ENCODE measurements at regions not wholly inside any gene's neighbourhood (a gene's known extent, or its start where the extent isn't known, plus 50 kb on each side); places are given as distances from the start of the nearest gene placed in this dataset.
"Not testable (repeated sequence)": the region's sequence is repeated elsewhere in the genome, so short reads cannot be mapped to it uniquely, and the experiment has no call there.

DNA sequence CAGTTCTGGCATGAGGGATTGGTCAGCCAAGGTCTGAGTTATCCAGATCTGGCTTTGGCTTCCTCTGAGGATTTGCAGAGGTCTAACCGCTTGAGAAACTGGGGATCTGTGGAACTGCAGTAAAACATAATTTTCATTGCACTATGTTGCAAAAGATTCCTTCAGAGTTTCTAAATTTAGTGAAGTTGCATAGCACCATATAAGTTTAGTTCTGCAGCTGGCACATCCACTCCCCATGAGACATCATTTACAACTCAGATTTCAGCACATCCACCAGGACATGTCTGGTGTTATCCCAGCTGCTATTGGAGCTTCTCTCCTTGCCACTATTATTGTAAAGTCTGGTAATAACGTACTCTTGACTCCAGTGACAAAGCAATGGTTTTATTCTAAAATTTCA, 181.5 kb downstream of the CWF19L2 start:
- DNase-seq (ENCODE audit: extremely low read depth in 1 of 11, low read depth in 9 of 11, low spot score in 4 of 11), result no peak

GRCh38 chr11:107275632-107276031, 182.0 kb downstream of the CWF19L2 start:
- DNase-seq (ENCODE audit: extremely low read depth in 1 of 11, low read depth in 9 of 11, low spot score in 4 of 11), result no peak

GRCh38 chr11:107274138-107274537, 183.5 kb downstream of the CWF19L2 start:
- no peak for DNase-seq (ENCODE audit: extremely low read depth in 1 of 11, low read depth in 9 of 11, low spot score in 4 of 11)

DNA sequence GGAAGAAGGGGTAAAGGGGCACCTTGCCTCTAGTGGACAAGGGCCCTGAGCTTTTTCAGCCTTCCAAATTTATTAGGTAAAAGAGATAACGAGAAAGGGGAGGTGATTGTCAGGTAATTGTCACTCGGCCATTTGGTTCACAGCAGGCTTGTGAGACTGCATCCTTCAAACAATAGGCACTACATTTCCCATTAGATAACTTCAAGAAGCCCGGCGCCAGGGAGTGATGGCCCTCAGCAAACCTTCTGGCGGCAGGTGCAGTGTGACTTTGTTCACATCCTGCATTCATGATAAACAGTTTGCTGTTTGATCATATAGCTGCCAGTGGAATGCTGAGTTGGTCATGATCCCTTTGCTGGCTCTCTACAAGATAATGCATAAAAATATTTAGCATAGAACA, 185.1 kb downstream of the CWF19L2 start:
- no peak for DNase-seq (ENCODE audit: extremely low read depth in 1 of 11, low read depth in 9 of 11, low spot score in 4 of 11)

DNA sequence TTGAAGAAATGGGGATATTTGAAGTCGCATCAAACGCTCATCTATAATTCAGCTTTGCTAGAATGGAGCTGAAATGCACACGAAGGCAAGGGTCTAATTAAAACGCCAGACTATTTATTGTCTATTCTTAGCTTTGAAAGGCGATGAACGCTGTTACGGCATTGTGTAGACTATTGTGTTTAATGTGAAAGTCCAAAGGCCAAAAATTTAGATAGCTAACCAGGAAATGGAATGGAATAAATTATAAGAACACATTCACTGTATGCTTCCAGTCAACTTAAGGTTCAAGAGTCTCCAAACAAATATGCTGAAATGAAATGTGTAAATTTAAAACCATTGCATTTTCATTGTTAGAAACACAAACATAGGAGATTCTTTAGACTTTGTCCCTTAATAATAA, 186.2 kb downstream of the CWF19L2 start:
- DNase-seq (ENCODE audit: extremely low read depth in 1 of 11, low read depth in 9 of 11, low spot score in 4 of 11), result no peak

- no peak for DNase-seq (ENCODE audit: extremely low read depth in 1 of 11, low read depth in 9 of 11, low spot score in 4 of 11)
Measured at GRCh38 chr11:107268977-107269376, 188.6 kb downstream of the CWF19L2 start.

- no peak for DNase-seq (ENCODE audit: extremely low read depth in 1 of 11, low read depth in 9 of 11, low spot score in 4 of 11)
Measured at GRCh38 chr11:107266455-107266854, 191.2 kb downstream of the CWF19L2 start.

- no peak for DNase-seq (ENCODE audit: extremely low read depth in 1 of 11, low read depth in 9 of 11, low spot score in 4 of 11)
Measured at GRCh38 chr11:107265591-107266121, 192.0 kb downstream of the CWF19L2 start.

GRCh38 chr11:107263844-107264563, 193.6 kb downstream of the CWF19L2 start:
- no peak for DNase-seq (ENCODE audit: extremely low read depth in 1 of 11, low read depth in 9 of 11, low spot score in 4 of 11)

GRCh38 chr11:107259811-107260221, 197.8 kb downstream of the CWF19L2 start:
- peak in 1 of 11 donors; percentile 8 for DNase-seq (ENCODE audit: extremely low read depth in 1 of 11, low read depth in 9 of 11, low spot score in 4 of 11)

DNA sequence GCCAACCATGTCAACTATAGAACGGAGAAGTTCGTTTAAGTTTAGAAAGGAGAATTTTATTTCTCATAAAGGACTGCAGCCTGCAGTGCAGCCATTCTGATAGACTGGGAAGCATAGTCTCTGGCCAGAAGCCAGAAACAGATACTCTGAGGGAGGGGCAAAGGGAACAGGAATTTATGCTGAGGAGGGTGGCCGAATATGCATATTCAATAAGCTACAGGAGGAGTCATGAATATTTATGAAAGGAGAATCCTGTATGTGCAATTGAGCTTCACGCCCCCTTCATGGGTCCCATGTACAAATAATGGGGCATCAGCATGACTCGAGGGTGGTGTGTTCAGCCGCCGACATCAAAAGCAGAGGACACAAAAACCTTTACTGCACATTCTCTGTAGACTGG, 199.9 kb downstream of the CWF19L2 start:
- no peak for DNase-seq (ENCODE audit: extremely low read depth in 1 of 11, low read depth in 9 of 11, low spot score in 4 of 11)

- not testable (repeated sequence) for DNase-seq (ENCODE audit: extremely low read depth in 1 of 11, low read depth in 9 of 11, low spot score in 4 of 11)
Measured at GRCh38 chr11:107253661-107254060, 204.0 kb downstream of the CWF19L2 start.

DNA sequence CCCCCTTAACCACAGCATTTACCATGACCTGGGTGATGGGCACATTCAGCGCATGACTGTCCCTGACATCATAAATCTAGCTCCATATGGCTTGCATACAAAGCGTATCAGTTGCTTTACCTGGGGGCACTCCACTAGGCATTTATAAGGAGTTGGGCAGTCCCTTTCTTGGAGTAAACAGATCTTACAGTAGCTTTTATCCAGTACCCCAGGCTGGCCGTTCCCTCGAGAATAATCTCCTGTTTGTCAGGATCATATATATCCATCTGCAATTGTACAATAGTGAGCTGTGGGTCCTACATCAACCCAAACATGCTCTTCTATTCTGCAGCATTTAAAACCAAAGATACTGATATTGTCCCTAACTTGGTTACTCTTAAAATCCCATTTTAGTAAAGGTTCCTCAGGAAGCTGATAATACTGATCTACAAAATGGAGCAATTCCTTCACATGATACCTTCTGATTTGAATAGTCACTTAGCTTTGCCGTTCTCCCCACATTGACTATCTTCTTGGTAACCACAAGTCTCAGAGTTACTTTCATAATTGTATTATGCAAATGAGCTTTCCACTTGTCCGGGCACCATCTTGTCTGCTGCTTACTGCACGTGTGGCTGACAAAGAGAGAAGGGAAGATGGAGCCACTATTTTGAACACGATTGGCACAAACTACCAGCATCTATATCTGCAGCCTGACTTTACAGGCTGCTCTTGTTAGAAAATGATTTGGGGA, 205.0 kb downstream of the CWF19L2 start:
- DNase-seq (ENCODE audit: extremely low read depth in 1 of 11, low read depth in 9 of 11, low spot score in 4 of 11), result no peak

DNA sequence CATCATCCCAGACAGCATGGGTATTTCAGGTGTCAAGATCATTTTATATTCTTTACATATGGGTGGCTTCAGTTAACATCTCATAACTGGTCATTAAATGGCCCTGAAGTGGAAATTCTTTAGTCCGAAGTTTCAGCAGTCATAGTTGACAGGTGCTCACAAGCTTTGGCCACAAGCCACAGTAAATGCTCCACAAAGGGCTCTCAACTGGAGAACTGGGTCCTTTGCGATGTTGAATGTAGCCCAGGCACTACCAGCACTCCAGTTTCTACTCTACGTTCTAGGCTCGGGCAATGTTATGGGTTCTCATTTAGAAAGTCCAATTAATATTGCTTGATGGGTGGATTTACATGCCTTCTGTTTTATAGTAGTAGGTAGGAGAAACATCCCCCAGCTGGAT, 206.3 kb downstream of the CWF19L2 start:
- no peak for DNase-seq (ENCODE audit: extremely low read depth in 1 of 11, low read depth in 9 of 11, low spot score in 4 of 11)

DNA sequence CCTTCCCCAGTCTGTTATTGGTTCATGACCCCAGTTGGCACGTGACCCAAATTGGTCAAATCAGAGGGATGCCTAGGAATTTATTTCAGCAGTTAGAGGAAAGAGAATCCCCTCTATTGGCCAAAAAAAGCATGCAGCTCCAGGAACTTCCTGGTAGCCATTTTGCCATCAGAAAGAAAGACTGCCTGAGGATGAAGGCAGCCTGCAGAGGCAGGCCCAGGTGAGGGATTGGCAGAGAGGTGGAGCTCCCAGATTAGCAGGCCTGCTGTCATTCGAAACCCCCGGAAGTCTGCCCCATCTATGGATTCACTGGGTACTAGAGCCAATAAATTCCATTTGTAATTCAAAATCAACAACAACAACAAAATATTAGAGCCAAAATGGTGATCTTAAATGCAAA, 207.6 kb downstream of the CWF19L2 start:
- no peak for DNase-seq (ENCODE audit: extremely low read depth in 1 of 11, low read depth in 9 of 11, low spot score in 4 of 11)

GRCh38 chr11:107249054-107249453, 208.6 kb downstream of the CWF19L2 start:
- DNase-seq (ENCODE audit: extremely low read depth in 1 of 11, low read depth in 9 of 11, low spot score in 4 of 11), result no peak

DNA sequence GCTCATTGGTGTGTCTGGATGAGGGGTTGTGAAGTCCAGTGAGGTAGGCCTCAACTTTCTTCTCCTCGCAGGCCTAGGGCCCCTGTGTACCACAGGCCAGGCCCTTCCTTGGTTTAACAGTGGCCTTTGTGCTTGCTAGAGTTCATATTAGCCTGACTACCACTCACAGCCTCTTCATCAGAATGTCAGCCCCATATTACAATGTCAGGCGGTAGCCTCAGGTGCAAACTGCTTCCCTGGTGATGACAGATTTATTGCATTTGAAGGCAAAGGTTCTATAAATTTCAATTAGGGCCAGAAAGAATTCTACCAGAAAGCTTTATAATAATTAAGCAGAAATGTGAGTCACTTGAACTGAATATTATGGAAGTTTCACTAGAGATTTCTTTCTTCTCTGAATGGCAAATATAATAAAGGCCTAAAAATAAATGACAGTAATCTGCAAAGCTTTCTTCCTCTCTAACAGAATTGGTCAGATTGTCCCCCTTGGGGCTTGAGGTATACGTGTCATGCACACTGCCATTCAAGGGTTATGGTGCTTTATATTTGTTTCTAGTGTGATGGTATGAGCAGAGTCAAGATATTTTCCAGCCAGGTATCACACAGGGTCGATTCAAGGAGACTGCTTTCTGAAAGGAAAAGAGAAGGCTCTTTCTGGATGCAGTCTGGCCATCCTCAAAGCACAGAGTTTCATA, 210.3 kb downstream of the CWF19L2 start:
- DNase-seq (ENCODE audit: extremely low read depth in 1 of 11, low read depth in 9 of 11, low spot score in 4 of 11), result no peak

GRCh38 chr11:107243929-107244328, 213.7 kb downstream of the CWF19L2 start:
- no peak for DNase-seq (ENCODE audit: extremely low read depth in 1 of 11, low read depth in 9 of 11, low spot score in 4 of 11)

GRCh38 chr11:107232451-107232850, 214.2 kb upstream of the GUCY1A2 start:
- no peak for DNase-seq (ENCODE audit: extremely low read depth in 1 of 11, low read depth in 9 of 11, low spot score in 4 of 11)

- DNase-seq (ENCODE audit: extremely low read depth in 1 of 11, low read depth in 9 of 11, low spot score in 4 of 11), result no peak
Measured at GRCh38 chr11:107224836-107225235, 206.6 kb upstream of the GUCY1A2 start.

All from renal cortex interstitium (tissue), 11 donors.